Duodenal mucosa (tissue), 2 donors: ENCODE measurements at regions not wholly inside any gene's neighbourhood (a gene's known extent, or its start where the extent isn't known, plus 50 kb on each side); places are given as distances from the start of the nearest gene placed in this dataset.
"Not testable (repeated sequence)": the region's sequence is repeated elsewhere in the genome, so short reads cannot be mapped to it uniquely, and the experiment has no call there.

Experiments used
- H3K27ac ChIP-seq: one replicate; pipeline ENCODE4 v1.7.0; 2013; ENCODE audit warnings: low read depth, low read length
- H3K27me3 ChIP-seq, 2 donors: one replicate each; pipeline ENCODE4 v1.7.0; 2013; ENCODE audit warnings: low read length in 2 of 2, control low read depth in 1 of 2; ENCODE audit not compliant: insufficient read depth in 2 of 2, control insufficient read depth in 1 of 2
- H3K36me3 ChIP-seq, 2 donors: one replicate each; pipeline ENCODE4 v1.7.0; 2013; ENCODE audit warnings: low read length in 2 of 2, control low read depth in 1 of 2; ENCODE audit not compliant: insufficient read depth in 2 of 2, control insufficient read depth in 1 of 2
- H3K4me1 ChIP-seq, 2 donors: one replicate each; pipeline ENCODE4 v1.7.0; 2013; ENCODE audit warnings: low read length in 2 of 2, control low read depth in 1 of 2; ENCODE audit not compliant: insufficient read depth in 2 of 2, control insufficient read depth in 1 of 2
- H3K4me3 ChIP-seq, 2 donors: one replicate each; pipeline ENCODE4 v1.7.0; 2013; ENCODE audit warnings: low read length in 2 of 2, low read depth in 1 of 2
- H3K9ac ChIP-seq, 2 donors: one replicate each; pipeline ENCODE4 v1.7.0; 2013; ENCODE audit warnings: low read length in 2 of 2, low read depth in 1 of 2
- H3K9me3 ChIP-seq, 2 donors: one replicate each; pipeline ENCODE4 v1.7.0; 2013; ENCODE audit warnings: low read length in 2 of 2, control low read depth in 1 of 2; ENCODE audit not compliant: control insufficient read depth in 1 of 2

- Histone ChIP-seq H3K4me1 (peaks cover 8 to 14% of the 10 kb centered on the region in 2 donors), H3K4me3 (no peak overlapping the region), H3K27ac (no peak overlapping the region), H3K9me3 (no peaks in the 10 kb centered on the region), H3K36me3 (no peaks in the 10 kb centered on the region), H3K27me3 (no peaks in the 10 kb centered on the region), H3K9ac (no peak overlapping the region)
Measured at GRCh38 chr17:27944546-27945332, 51.6 kb upstream of the LYRM9 start.

GRCh38 chr17:27945333-27945616 is 52.1 kb upstream of the LYRM9 start:
- Histone ChIP-seq H3K4me1 (peaks cover 3 to 9% of the 10 kb centered on the region in 2 donors), H3K36me3 (no peaks in the 10 kb centered on the region), H3K9ac (no peak overlapping the region), H3K27me3 (no peaks in the 10 kb centered on the region), H3K9me3 (no peaks in the 10 kb centered on the region), H3K27ac (no peak overlapping the region), H3K4me3 (no peak overlapping the region)

- Histone ChIP-seq H3K27ac (no peak overlapping the region), H3K9ac (no peak overlapping the region), H3K4me3 (no peak overlapping the region), H3K27me3 (no peaks in the 10 kb centered on the region), H3K36me3 (no peaks in the 10 kb centered on the region), H3K4me1 (peaks cover 0 to 2% of the 10 kb centered on the region in 2 donors), H3K9me3 (no peaks in the 10 kb centered on the region)
Measured at GRCh38 chr17:27945953-27946352, 52.8 kb upstream of the LYRM9 start.

GRCh38 chr17:27946513-27946912 is 53.3 kb upstream of the LYRM9 start:
- H3K9ac ChIP-seq: no peak overlapping the region
- H3K4me1 ChIP-seq: no peaks in the 10 kb centered on the region
- no peaks in the 10 kb centered on the region for H3K36me3 ChIP-seq
- H3K9me3 ChIP-seq: no peaks in the 10 kb centered on the region
- no peaks in the 10 kb centered on the region for H3K27me3 ChIP-seq
- no peak overlapping the region for H3K27ac ChIP-seq
- no peak overlapping the region for H3K4me3 ChIP-seq

- Histone ChIP-seq H3K36me3 (no peaks in the 10 kb centered on the region), H3K27me3 (no peaks in the 10 kb centered on the region), H3K9me3 (no peaks in the 10 kb centered on the region), H3K4me3 (no peak overlapping the region), H3K4me1 (no peaks in the 10 kb centered on the region), H3K9ac (no peak overlapping the region), H3K27ac (no peak overlapping the region)
Measured at GRCh38 chr17:27947005-27947406, 53.8 kb upstream of the LYRM9 start.

GRCh38 chr17:27949304-27949703 is 56.1 kb upstream of the LYRM9 start:
- no peak overlapping the region for H3K9ac ChIP-seq
- H3K27ac ChIP-seq: no peak overlapping the region
- no peaks in the 10 kb centered on the region for H3K9me3 ChIP-seq
- H3K4me3 ChIP-seq: no peak overlapping the region
- no peaks in the 10 kb centered on the region for H3K4me1 ChIP-seq
- no peaks in the 10 kb centered on the region for H3K27me3 ChIP-seq
- H3K36me3 ChIP-seq: no peaks in the 10 kb centered on the region

GRCh38 chr17:27950225-27950624 is 57.1 kb upstream of the LYRM9 start:
- not testable (repeated sequence) for H3K36me3 ChIP-seq, H3K9ac ChIP-seq, H3K9me3 ChIP-seq, H3K27ac ChIP-seq, H3K4me3 ChIP-seq, H3K27me3 ChIP-seq, H3K4me1 ChIP-seq

GRCh38 chr17:27950995-27951394 is 57.8 kb upstream of the LYRM9 start:
- Histone ChIP-seq H3K27ac (no peak overlapping the region), H3K36me3 (no peaks in the 10 kb centered on the region), H3K9ac (no peak overlapping the region), H3K9me3 (no peaks in the 10 kb centered on the region), H3K4me1 (no peaks in the 10 kb centered on the region), H3K27me3 (no peaks in the 10 kb centered on the region), H3K4me3 (no peak overlapping the region)

GRCh38 chr17:27951872-27952271 is 58.7 kb upstream of the LYRM9 start:
- Histone ChIP-seq H3K4me1 (peaks cover 0 to 6% of the 10 kb centered on the region in 2 donors), H3K9ac (no peak overlapping the region), H3K9me3 (no peaks in the 10 kb centered on the region), H3K4me3 (no peak overlapping the region), H3K27ac (no peak overlapping the region), H3K27me3 (no peaks in the 10 kb centered on the region), H3K36me3 (no peaks in the 10 kb centered on the region)

- Histone ChIP-seq H3K4me1 (peaks cover 0 to 11% of the 10 kb centered on the region in 2 donors), H3K27ac (no peak overlapping the region), H3K4me3 (no peak overlapping the region), H3K36me3 (no peaks in the 10 kb centered on the region), H3K9ac (no peak overlapping the region), H3K27me3 (no peaks in the 10 kb centered on the region), H3K9me3 (no peaks in the 10 kb centered on the region)
Measured at GRCh38 chr17:27952366-27952765, 59.2 kb upstream of the LYRM9 start.
